PC-3 (cell line): ENCODE measurements at regions not wholly inside any gene's neighbourhood (a gene's known extent, or its start where the extent isn't known, plus 50 kb on each side); places are given as distances from the start of the nearest gene placed in this dataset.
"Not testable (repeated sequence)": the region's sequence is repeated elsewhere in the genome, so short reads cannot be mapped to it uniquely, and the experiment has no call there.

Experiments used
- ATAC-seq: fragments of 200-7000 bp; cut with Tn5 transposase; 2 replicates; pipeline ENCODE4 v1.9.1; 2020; ENCODE audit warnings: mild to moderate bottlenecking, moderate library complexity
- BruUV-seq: library from RNA; stranded (reverse); fragments of 400-500 nt; replicated peaks from 2 replicates; lab custom pipeline; 2021; lab: Mats Ljungman, UMichigan
- CTCF ChIA-PET: fragments of 300-600 bp; sonication (Branson Sonifier 250); formaldehyde crosslinking; loops from one replicate; lab custom pipeline; 2022; ENCODE audit warnings: antibody characterized with exemption; lab: Charles Lee
- POLR2A ChIA-PET: fragments of 300-600 bp; sonication (Branson Sonifier 250); formaldehyde crosslinking; loops from one replicate; lab custom pipeline; 2022; ENCODE audit warnings: antibody characterized with exemption; ENCODE audit not compliant: unreplicated experiment; lab: Charles Lee
- DNase-seq: peaks from one replicate; pipeline ENCODE4 v3.0.0-alpha.2; 2015
- H2AFZ ChIP-seq: fragments of 300-600 bp; sonication (generic); 2 replicates; pipeline ENCODE4 v1.6.0; 2016; ENCODE audit warnings: antibody characterized with exemption, low read length
- H3F3A ChIP-seq: fragments of 300-600 bp; sonication (generic); one replicate; pipeline ENCODE4 v1.6.0; 2017; ENCODE audit warnings: antibody characterized with exemption, low read length, control low read depth, mild to moderate bottlenecking; ENCODE audit not compliant: unreplicated experiment
- H3K27ac ChIP-seq: fragments of 300-600 bp; sonication (generic); 2 replicates; pipeline ENCODE4 v1.5.1; 2016; ENCODE audit warnings: mild to moderate bottlenecking, low read length
- H3K27me3 ChIP-seq: fragments of 300-600 bp; sonication (generic); 2 replicates; pipeline ENCODE4 v1.6.1; 2016; ENCODE audit warnings: low read length, mixed read lengths
- H3K36me3 ChIP-seq: fragments of 300-600 bp; sonication (generic); 2 replicates; pipeline ENCODE4 v1.6.1; 2016; ENCODE audit warnings: low read depth, mixed run types, low read length, mixed read lengths
- H3K4me1 ChIP-seq: fragments of 300-600 bp; sonication (generic); 2 replicates; pipeline ENCODE4 v1.5.1; 2016; ENCODE audit warnings: low read length; ENCODE audit not compliant: insufficient read depth
- H3K4me2 ChIP-seq: fragments of 300-600 bp; sonication (generic); 2 replicates; pipeline ENCODE4 v1.6.0; 2016; ENCODE audit warnings: low read length
- H3K4me3 ChIP-seq: fragments of 300-600 bp; sonication (generic); 2 replicates; pipeline ENCODE4 v1.5.1; 2016; ENCODE audit warnings: mild to moderate bottlenecking, low read length, mixed read lengths
- H3K79me2 ChIP-seq: fragments of 300-600 bp; sonication (generic); 2 replicates; pipeline ENCODE4 v1.6.1; 2017; ENCODE audit warnings: low read length, mixed read lengths
- H3K9ac ChIP-seq: fragments of 300-600 bp; sonication (generic); 2 replicates; pipeline ENCODE4 v1.6.0; 2016; ENCODE audit warnings: mild to moderate bottlenecking, low read length
- H3K9me2 ChIP-seq: fragments of 300-600 bp; sonication (generic); replicated peaks from 2 replicates; pipeline ENCODE4 v1.6.1; 2016; ENCODE audit warnings: mixed run types, low read length, mixed read lengths
- H3K9me3 ChIP-seq: fragments of 300-600 bp; sonication (generic); 2 replicates; pipeline ENCODE4 v1.6.1; 2016; ENCODE audit warnings: low read length, mixed read lengths
- H4K20me1 ChIP-seq: fragments of 300-600 bp; sonication (generic); 2 replicates; pipeline ENCODE4 v1.6.1; 2016; ENCODE audit warnings: low read length, mixed read lengths
- EZH2 ChIP-seq: fragments of 300-600 bp; sonication (generic); IDR thresholded peaks from one replicate; pipeline ENCODE4 v1.6.1; 2017; ENCODE audit warnings: antibody characterized with exemption, mild to moderate bottlenecking, low read length; ENCODE audit not compliant: unreplicated experiment
- EZH2phosphoT487 ChIP-seq: fragments of 300-600 bp; sonication (generic); IDR thresholded peaks from 2 replicates; pipeline ENCODE4 v1.6.1; 2018; ENCODE audit warnings: mild to moderate bottlenecking, antibody characterized with exemption, low read length, borderline replicate concordance
- intact Hi-C: fragments of 100-400 bp; cut with micrococcal nuclease; formaldehyde crosslinking; loops from 2 replicates; pipeline ENCODE4 v1.9.0; 2023
- TF ChIP-seq, protein P1 (sequence below): fragments of 300-600 bp; sonication (generic); conservative IDR thresholded peaks from 2 replicates; pipeline ENCODE4 v1.5.1; 2017; ENCODE audit warnings: antibody characterized with exemption, low read depth, mild to moderate bottlenecking, low read length

DNA sequence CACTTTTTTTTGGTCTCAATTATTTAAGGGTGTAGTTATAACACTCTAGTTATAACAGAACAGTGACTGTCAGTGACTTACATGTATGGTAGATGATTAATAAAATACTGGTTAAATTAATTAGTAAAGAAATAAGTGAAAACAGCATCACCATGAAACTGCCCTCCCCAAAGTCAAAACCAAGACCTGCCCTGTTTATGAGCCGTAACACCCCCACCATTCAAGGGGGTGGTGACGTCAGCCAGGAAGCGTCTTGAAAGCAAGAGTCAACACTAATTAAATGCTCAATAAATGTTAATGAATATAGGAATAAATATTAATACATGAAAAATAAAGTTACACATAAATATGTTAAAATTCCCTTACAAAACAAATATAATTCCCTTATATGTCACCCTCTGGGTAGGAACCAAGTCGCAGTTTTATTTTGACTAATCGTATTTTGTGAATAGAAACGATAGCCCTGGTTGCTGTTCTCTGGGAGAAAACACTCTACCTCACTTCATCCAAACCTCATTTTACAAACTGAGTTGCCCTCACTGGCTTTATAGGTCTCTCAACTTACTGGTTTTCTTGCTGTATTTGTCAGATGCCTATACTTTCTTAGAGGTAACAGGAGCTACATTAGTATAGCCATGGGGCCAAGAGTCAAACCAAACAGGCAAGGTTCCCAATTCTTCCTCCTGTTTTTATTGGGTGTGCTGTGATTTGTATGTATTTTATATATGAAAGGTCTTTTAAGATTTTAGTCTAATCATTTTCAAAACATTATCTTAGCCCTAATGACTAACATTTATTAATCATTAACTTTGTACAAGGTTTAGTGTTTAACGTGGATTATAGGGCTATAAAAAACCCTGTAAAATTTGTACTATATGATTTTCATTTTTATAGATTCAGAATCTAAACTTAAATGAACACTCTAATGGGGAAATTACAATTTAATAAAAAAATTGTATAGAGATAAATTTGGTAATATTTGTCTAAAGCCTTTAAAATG, 227.9 kb upstream of the IRAK1BP1 start:
- H3K4me3 ChIP-seq, result no peak overlapping the region
- no peaks in the 10 kb centered on the region for H3F3A ChIP-seq
- ChIA-PET POLR2A (no interaction called here), CTCF (no interaction called here)
- intact Hi-C loops, result no loop called here
- H3K9me3 ChIP-seq, result no peaks in the 10 kb centered on the region
- H3K9ac ChIP-seq, result no peak overlapping the region
- H3K9me2 ChIP-seq, result no peaks in the 10 kb centered on the region
- H3K27ac ChIP-seq, result no peak overlapping the region
- ATAC-seq (peak; percentile 48), DNase-seq (no peak)
- no peaks in the 10 kb centered on the region for H3K79me2 ChIP-seq
- H3K4me2 ChIP-seq, result no peak overlapping the region
- TF ChIP-seq EZH2phosphoT487 (no peak), EZH2 (no peak)
- TF ChIP-seq, protein P1, sequence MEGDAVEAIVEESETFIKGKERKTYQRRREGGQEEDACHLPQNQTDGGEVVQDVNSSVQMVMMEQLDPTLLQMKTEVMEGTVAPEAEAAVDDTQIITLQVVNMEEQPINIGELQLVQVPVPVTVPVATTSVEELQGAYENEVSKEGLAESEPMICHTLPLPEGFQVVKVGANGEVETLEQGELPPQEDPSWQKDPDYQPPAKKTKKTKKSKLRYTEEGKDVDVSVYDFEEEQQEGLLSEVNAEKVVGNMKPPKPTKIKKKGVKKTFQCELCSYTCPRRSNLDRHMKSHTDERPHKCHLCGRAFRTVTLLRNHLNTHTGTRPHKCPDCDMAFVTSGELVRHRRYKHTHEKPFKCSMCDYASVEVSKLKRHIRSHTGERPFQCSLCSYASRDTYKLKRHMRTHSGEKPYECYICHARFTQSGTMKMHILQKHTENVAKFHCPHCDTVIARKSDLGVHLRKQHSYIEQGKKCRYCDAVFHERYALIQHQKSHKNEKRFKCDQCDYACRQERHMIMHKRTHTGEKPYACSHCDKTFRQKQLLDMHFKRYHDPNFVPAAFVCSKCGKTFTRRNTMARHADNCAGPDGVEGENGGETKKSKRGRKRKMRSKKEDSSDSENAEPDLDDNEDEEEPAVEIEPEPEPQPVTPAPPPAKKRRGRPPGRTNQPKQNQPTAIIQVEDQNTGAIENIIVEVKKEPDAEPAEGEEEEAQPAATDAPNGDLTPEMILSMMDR, result no peak
- no peaks in the 10 kb centered on the region for H3K36me3 ChIP-seq
- H3K27me3 ChIP-seq, result no peaks in the 10 kb centered on the region
- no TSS peak for BruUV-seq
- H3K4me1 ChIP-seq, result no peaks in the 10 kb centered on the region
- H2AFZ ChIP-seq, result no peak overlapping the region
- no peaks in the 10 kb centered on the region for H4K20me1 ChIP-seq

DNA sequence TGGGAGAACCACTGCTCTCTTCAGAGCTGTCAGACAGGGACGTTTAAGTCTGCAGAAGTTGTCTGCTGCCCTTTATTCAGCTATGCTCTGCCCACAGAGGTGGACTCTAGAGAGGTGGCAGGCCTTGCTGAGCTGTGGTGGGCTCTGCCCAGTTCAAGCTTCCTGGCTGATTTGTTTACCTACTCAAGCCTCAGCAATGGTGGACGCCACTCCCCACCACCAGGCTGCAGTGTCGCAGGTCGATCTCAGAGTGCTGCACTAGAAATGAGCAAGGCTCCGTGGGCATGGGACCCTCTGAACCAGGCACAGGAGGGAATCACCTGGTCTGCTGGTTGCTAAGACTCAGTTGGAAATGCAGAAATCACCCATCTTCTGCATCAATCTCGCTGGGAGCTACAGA, 223.4 kb upstream of the IRAK1BP1 start:
- H3K4me3 ChIP-seq, H2AFZ ChIP-seq, H3K9me3 ChIP-seq, H3K9me2 ChIP-seq, H3F3A ChIP-seq, H3K4me1 ChIP-seq, H3K79me2 ChIP-seq, H3K27me3 ChIP-seq, POLR2A ChIA-PET, H3K36me3 ChIP-seq, CTCF ChIA-PET, H3K27ac ChIP-seq, BruUV-seq, DNase-seq, H3K9ac ChIP-seq, ATAC-seq, H4K20me1 ChIP-seq, intact Hi-C loops, H3K4me2 ChIP-seq: not testable (repeated sequence)

DNA sequence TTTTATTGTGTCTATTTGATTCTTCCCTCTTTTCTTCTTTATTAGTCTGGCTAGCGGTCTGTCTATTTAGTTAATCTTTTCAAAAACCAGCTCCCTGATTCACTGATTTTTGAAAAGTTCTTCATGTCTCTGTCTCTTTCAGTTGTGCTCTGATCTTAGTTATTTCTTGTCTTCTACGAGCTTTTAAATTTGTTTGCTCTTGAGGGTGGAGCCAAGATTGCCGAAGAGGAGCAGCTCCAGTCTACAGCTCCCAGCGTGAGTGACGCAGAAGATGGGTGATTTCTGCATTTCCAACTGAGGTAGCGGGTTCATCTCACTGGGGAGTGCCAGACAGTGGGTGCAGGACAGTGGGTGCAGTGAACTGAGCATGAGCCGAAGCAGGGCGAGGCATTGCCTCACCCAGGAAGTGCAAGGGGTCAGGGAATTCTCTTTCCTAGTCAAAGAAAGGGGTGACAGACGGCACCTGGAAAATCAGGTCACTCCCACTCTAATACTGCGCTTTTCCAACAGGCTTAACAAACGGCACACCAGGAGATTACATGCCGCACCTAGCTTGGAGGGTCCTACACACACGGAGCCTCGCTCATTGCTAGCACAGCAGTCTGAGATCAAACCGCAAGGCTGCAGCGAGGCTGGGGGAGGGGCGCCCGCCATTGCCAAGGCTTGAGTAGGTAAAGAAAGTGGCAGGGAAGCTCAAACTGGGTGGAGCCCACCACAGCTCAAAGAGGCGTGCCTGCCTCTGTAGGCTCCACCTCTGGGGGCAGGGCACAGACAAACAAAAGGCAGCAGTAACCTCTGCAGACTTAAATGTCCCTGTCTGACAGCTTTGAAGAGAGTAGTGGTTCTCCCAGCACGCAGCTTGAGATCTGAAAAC, 220.6 kb upstream of the IRAK1BP1 start:
- H2AFZ ChIP-seq, result 0 out of 2 replicates have a peak overlapping the region, but pooled peaks have one; percentile 34
- H3F3A ChIP-seq, POLR2A ChIA-PET, DNase-seq, H3K9me2 ChIP-seq, BruUV-seq, intact Hi-C loops, H3K79me2 ChIP-seq, H3K9ac ChIP-seq, H3K36me3 ChIP-seq, H3K27ac ChIP-seq, CTCF ChIA-PET, H4K20me1 ChIP-seq, H3K27me3 ChIP-seq, H3K9me3 ChIP-seq, ATAC-seq, H3K4me1 ChIP-seq: not testable (repeated sequence)
- peak overlapping the region; percentile 48 for H3K4me2 ChIP-seq
- peak overlapping the region; percentile 27; the same call in 1 of the 2 replicates for H3K4me3 ChIP-seq

GRCh38 chr6:78665819-78666218, 201.5 kb upstream of the IRAK1BP1 start:
- H3K9me3 ChIP-seq, H3K4me2 ChIP-seq, H3K79me2 ChIP-seq, CTCF ChIA-PET, H3K4me3 ChIP-seq, H3K27ac ChIP-seq, H4K20me1 ChIP-seq, POLR2A ChIA-PET, H3K9ac ChIP-seq, DNase-seq, intact Hi-C loops, H3K9me2 ChIP-seq, H2AFZ ChIP-seq, H3K4me1 ChIP-seq, BruUV-seq, H3F3A ChIP-seq, H3K36me3 ChIP-seq, H3K27me3 ChIP-seq, ATAC-seq: not testable (repeated sequence)
